GM18507 (cell line): ENCODE measurements at regions not wholly inside any gene's neighbourhood (a gene's known extent, or its start where the extent isn't known, plus 50 kb on each side); places are given as distances from the start of the nearest gene placed in this dataset.
"Not testable (repeated sequence)": the region's sequence is repeated elsewhere in the genome, so short reads cannot be mapped to it uniquely, and the experiment has no call there.

Experiments used
- DNase-seq: peaks from one replicate; pipeline ENCODE4 v3.0.0; 2011; ENCODE audit warnings: low read depth; ENCODE audit not compliant: insufficient read length; ENCODE audit errors: extremely low spot score
- FAIRE-seq: peaks from 2 replicates; lab custom pipeline; 2011; peaks lifted over from hg19 to GRCh38; lab: Jason Lieb, UNC

GRCh38 chr18:41645589-41646360 lies 309.3 kb upstream of the PIK3C3 start:
- no peak for FAIRE-seq
- no peak for DNase-seq

- FAIRE-seq (no peak), DNase-seq (no peak)
Measured at GRCh38 chr18:41644466-41644865, 310.6 kb upstream of the PIK3C3 start.

DNA sequence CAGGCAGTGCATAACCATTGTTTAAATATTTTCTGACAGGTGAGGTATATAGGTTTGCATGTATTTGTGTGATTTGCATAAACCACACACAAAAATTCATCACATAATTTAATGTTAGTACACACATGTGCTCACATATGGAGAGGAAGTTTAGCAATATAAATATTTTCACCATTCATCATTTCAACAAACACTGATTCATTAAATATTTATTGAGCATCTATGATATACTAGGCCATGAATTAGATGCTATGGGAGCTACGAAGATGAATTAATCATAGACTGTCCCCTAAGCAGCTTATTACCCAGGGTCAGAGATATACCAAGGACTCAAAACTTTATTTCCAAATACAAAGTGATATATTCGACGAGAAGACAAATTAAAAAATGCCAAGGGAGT lies 311.6 kb upstream of the PIK3C3 start:
- no peak for FAIRE-seq
- DNase-seq = no peak

DNA sequence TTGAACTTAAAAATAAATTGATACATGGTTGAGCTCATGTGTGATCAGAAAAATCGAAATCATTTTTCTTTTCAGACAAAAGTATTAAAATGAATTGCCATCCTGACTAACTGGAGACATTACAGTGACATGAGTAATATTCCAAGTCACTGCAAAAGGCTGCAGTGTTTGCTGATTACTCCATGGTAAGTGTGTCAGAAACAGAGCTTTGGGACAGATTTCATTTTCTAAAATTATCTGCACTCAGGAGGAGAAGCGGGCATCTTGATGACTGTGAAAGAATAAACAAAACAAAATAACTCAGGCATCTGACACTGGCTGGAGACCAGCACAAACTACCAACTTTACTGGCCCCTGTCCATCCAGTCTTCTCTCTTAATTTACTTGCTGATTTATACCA lies 312.3 kb upstream of the PIK3C3 start:
- DNase-seq (no peak), FAIRE-seq (no peak)

DNA sequence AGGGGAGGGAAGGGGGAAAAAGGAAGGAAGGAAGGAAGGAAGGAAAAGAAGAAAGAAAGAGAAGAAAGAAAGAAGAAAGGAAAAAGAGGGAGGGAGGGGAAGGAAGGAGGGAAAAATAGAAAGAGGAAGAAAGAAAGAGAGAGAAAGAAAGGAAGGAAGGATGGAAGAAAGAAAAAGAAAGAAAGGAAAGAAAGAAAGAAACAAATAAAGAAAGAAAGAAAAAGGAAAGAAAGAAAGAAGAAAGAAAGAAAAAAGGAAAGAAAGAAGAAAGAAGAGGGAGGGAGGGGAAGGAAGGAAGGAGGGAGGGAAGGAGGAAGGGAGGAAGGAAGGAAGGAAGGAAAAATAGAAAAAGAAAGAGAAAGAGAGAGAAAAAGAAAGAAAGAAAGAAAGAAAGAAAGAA lies 315.8 kb upstream of the PIK3C3 start:
- FAIRE-seq (no peak), DNase-seq (no peak)

GRCh38 chr18:41631723-41632285 lies 323.2 kb upstream of the PIK3C3 start:
- DNase-seq, FAIRE-seq: not testable (repeated sequence)

- FAIRE-seq = no peak
- no peak for DNase-seq
Measured at GRCh38 chr18:41630232-41630886, 324.7 kb upstream of the PIK3C3 start.

GRCh38 chr18:41624460-41624859 lies 330.6 kb upstream of the PIK3C3 start:
- FAIRE-seq (no peak), DNase-seq (no peak)

DNA sequence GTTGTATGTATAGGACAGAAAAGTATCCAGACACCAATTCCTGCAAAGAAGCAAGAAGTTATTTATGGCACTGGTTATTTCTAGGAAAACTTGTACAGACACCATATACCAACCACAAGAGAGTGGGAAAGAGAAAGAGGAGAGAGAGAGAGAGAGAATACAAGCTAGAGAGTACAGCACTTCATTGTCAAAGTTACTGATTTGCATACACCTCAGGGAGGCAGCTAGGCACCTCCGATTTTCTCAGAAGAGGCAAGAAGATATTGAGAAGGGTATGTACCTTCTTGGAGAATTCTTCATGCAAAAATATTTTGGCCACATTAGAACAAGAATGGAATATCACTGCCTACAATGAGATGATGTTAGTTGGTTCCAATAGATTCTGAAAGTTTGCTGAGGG lies 333.9 kb upstream of the PIK3C3 start:
- DNase-seq = no peak
- FAIRE-seq = no peak

GRCh38 chr18:41618147-41618546 lies 336.9 kb upstream of the PIK3C3 start:
- DNase-seq = no peak
- FAIRE-seq = no peak

- FAIRE-seq (no peak), DNase-seq (no peak)
Measured at GRCh38 chr18:41617647-41618046, 337.4 kb upstream of the PIK3C3 start.

- DNase-seq = no peak
- FAIRE-seq = no peak
Measured at GRCh38 chr18:41613003-41613609, 341.9 kb upstream of the PIK3C3 start.

- DNase-seq = no peak
- FAIRE-seq = no peak
Measured at GRCh38 chr18:41604964-41605363, 350.1 kb upstream of the PIK3C3 start.

DNA sequence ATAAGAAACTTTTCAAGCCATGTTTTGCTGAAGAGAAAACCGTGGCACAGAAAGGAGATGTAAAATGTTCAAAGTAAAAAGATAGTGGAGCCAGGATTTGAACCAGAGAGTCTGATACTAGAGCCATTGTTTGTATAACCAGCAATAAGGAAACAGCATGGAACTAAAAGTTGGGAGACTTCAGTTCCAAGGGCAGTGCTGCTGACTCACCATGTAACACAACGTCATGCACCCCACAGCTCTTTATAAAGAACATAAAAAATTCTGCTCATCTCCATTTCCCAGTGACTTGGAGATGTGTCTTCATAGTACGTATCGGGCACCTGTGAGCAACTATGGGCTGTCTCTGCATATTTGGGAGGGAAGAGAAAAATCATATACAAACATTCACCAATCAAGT lies 353.0 kb upstream of the PIK3C3 start:
- FAIRE-seq (no peak), DNase-seq (no peak)

GRCh38 chr18:41600693-41601391 lies 354.2 kb upstream of the PIK3C3 start:
- DNase-seq (no peak), FAIRE-seq (no peak)

DNA sequence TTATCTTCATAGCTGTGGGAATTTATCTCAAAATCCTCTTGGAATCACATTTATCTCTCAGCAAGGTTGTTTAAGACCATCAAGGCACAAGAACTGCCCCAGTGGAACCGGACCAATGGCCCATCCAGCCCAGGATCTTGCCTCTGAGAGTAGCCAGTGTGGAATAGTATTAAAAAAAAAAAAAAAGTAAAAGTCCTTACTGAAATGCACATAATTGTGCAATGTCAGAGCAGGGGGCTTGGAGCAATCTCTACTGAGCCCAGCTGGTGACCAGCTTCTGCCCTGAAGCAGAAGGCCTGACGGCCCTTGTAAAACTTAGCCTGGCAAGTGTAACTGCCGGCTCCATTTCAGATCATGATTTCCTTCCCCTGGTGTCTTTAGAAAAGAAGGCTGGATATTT lies 355.6 kb upstream of the PIK3C3 start:
- FAIRE-seq (no peak), DNase-seq (no peak)

GRCh38 chr18:41594582-41594981 lies 360.5 kb upstream of the PIK3C3 start:
- DNase-seq (no peak), FAIRE-seq (no peak)

DNA sequence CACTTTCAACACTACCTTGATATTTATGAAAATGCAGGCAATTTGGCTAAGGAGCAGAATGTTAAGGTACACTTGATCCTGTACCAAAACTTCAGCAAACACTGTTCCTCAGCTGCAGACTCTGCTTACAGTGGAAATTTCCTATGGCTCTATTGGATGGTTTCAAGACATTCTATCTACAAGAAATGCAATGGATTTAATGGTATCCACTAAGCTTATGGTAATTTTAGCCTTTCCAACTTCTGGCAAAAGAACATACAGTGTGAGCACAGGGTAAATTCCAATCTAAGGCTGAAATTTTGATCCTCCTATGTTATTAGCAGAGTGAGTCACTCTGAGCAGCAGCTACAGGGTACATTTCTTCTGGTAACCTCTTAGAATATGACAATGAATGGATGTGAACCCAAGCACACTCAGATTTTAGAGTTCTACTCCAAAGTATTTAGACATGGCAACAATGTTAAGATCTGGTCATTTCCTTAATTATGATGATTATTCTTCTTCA lies 361.8 kb upstream of the PIK3C3 start:
- no peak for FAIRE-seq
- no peak for DNase-seq

DNA sequence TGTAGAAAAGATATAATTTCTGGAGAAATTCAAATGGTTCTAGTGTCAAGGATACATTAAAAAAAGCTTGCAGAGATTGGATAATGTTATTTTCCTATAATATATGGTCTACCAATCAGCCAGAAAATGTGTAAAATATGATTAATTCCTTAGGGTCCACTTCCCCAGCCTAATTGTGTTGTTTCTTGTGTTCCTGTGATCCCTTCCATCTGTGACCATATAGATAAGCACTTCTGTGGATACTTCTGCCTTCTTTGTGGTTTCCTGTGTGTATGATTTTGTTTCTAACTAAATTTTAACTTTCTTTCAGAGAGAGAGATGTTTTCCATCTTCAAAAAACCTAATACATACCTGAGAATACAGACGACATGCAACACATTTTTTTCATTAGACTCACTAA lies 367.1 kb upstream of the PIK3C3 start:
- no peak for FAIRE-seq
- DNase-seq = no peak

GRCh38 chr18:41585512-41585911 lies 369.5 kb upstream of the PIK3C3 start:
- DNase-seq (no peak), FAIRE-seq (no peak)
